ENCODE measurements at regions not wholly inside any gene's neighbourhood (a gene's known extent, or its start where the extent isn't known, plus 50 kb on each side); places are given as distances from the start of the nearest gene placed in this dataset.
"Not testable (repeated sequence)": the region's sequence is repeated elsewhere in the genome, so short reads cannot be mapped to it uniquely, and the experiment has no call there.

- no peak overlapping the region for H3K27ac ChIP-seq (ENCODE audit: low read length)
- no peaks in the 10 kb centered on the region for H3K4me1 ChIP-seq (ENCODE audit: insufficient read depth, low read length)
- H3K9ac ChIP-seq (ENCODE audit: low read length): no peak overlapping the region
- H4K20me1 ChIP-seq (ENCODE audit: low read length): no peaks in the 10 kb centered on the region
- ChIA-PET POLR2A (ENCODE audit: unreplicated experiment) (no interaction called here), CTCF (no interaction called here)
- H3K27me3 ChIP-seq (ENCODE audit: low read length): no peaks in the 10 kb centered on the region
- intact Hi-C loops (cut with micrococcal nuclease): no loop called here
- no peaks in the 10 kb centered on the region for H3K79me2 ChIP-seq (ENCODE audit: low read length)
- H3K4me2 ChIP-seq (ENCODE audit: low read length): no peak overlapping the region
- no peak for DNase-seq
- no peak overlapping the region for H2AFZ ChIP-seq (ENCODE audit: low read length)
- no peaks in the 10 kb centered on the region for H3K36me3 ChIP-seq (ENCODE audit: low read depth, low read length)
- no peaks in the 10 kb centered on the region for H3F3A ChIP-seq (ENCODE audit: low read length, unreplicated experiment)
- ATAC-seq: no peak
- no peak overlapping the region for H3K4me3 ChIP-seq (ENCODE audit: low read length)
- H3K9me3 ChIP-seq (ENCODE audit: low read length): no peaks in the 10 kb centered on the region
- no TSS peak for BruUV-seq (replicated peaks)
- TF ChIP-seq CTCF (conservative IDR thresholded peaks at IDR 0.05; ENCODE audit: low read depth, low read length) (no peak), EZH2phosphoT487 (IDR thresholded peaks at IDR 0.05; ENCODE audit: borderline replicate concordance, low read length) (no peak), EZH2 (IDR thresholded peaks at IDR 0.05; ENCODE audit: low read length, unreplicated experiment) (no peak)
- H3K9me2 ChIP-seq (replicated peaks; ENCODE audit: low read length): no peaks in the 10 kb centered on the region
These were observed 259.7 kb upstream of the MGMT start for GRCh38 chr10:129207297-129207696.

GRCh38 chr10:129210876-129211275 lies 256.2 kb upstream of the MGMT start:
- Histone ChIP-seq H3K27me3 (ENCODE audit: low read length) (no peaks in the 10 kb centered on the region), H3K36me3 (ENCODE audit: low read depth, low read length) (no peaks in the 10 kb centered on the region), H3F3A (ENCODE audit: low read length, unreplicated experiment) (no peaks in the 10 kb centered on the region), H3K9me3 (ENCODE audit: low read length) (no peaks in the 10 kb centered on the region), H3K27ac (ENCODE audit: low read length) (no peak overlapping the region), H3K9ac (ENCODE audit: low read length) (no peak overlapping the region), H2AFZ (ENCODE audit: low read length) (no peak overlapping the region), H3K4me3 (ENCODE audit: low read length) (no peak overlapping the region), H3K4me2 (ENCODE audit: low read length) (no peak overlapping the region), H3K4me1 (ENCODE audit: insufficient read depth, low read length) (no peaks in the 10 kb centered on the region), H4K20me1 (ENCODE audit: low read length) (no peaks in the 10 kb centered on the region), H3K79me2 (ENCODE audit: low read length) (no peaks in the 10 kb centered on the region), H3K9me2 (replicated peaks; ENCODE audit: low read length) (no peaks in the 10 kb centered on the region)
- ATAC-seq (no peak), DNase-seq (no peak)
- BruUV-seq (replicated peaks): no TSS peak
- intact Hi-C loops (cut with micrococcal nuclease): no loop called here
- ChIA-PET POLR2A (ENCODE audit: unreplicated experiment) (no interaction called here), CTCF (no interaction called here)
- TF ChIP-seq EZH2 (IDR thresholded peaks at IDR 0.05; ENCODE audit: low read length, unreplicated experiment) (no peak), CTCF (conservative IDR thresholded peaks at IDR 0.05; ENCODE audit: low read depth, low read length) (no peak), EZH2phosphoT487 (IDR thresholded peaks at IDR 0.05; ENCODE audit: borderline replicate concordance, low read length) (no peak)

- H2AFZ ChIP-seq (ENCODE audit: low read length): no peak overlapping the region
- no peak for ATAC-seq
- CTCF ChIA-PET: no interaction called here
- H3K27ac ChIP-seq (ENCODE audit: low read length): no peak overlapping the region
- no peaks in the 10 kb centered on the region for H3K9me3 ChIP-seq (ENCODE audit: low read length)
- no peak overlapping the region for H3K4me2 ChIP-seq (ENCODE audit: low read length)
- no peaks in the 10 kb centered on the region for H3K9me2 ChIP-seq (replicated peaks; ENCODE audit: low read length)
- DNase-seq: no peak
- H3K4me1 ChIP-seq (ENCODE audit: insufficient read depth, low read length): no peaks in the 10 kb centered on the region
- H3K27me3 ChIP-seq (ENCODE audit: low read length): no peaks in the 10 kb centered on the region
- POLR2A ChIA-PET (ENCODE audit: unreplicated experiment): no interaction called here
- H4K20me1 ChIP-seq (ENCODE audit: low read length): no peaks in the 10 kb centered on the region
- H3K79me2 ChIP-seq (ENCODE audit: low read length): no peaks in the 10 kb centered on the region
- intact Hi-C loops (cut with micrococcal nuclease): no loop called here
- H3K4me3 ChIP-seq (ENCODE audit: low read length): no peak overlapping the region
- H3F3A ChIP-seq (ENCODE audit: low read length, unreplicated experiment): no peaks in the 10 kb centered on the region
- no peaks in the 10 kb centered on the region for H3K36me3 ChIP-seq (ENCODE audit: low read depth, low read length)
- H3K9ac ChIP-seq (ENCODE audit: low read length): no peak overlapping the region
- no TSS peak for BruUV-seq (replicated peaks)
- TF ChIP-seq EZH2 (IDR thresholded peaks at IDR 0.05; ENCODE audit: low read length, unreplicated experiment) (no peak), CTCF (conservative IDR thresholded peaks at IDR 0.05; ENCODE audit: low read depth, low read length) (no peak), EZH2phosphoT487 (IDR thresholded peaks at IDR 0.05; ENCODE audit: borderline replicate concordance, low read length) (no peak)
These were observed 253.8 kb upstream of the MGMT start for GRCh38 chr10:129213256-129213655.

- H3K4me2 ChIP-seq (ENCODE audit: low read length); intact Hi-C loops (cut with micrococcal nuclease); CTCF ChIA-PET; H3K9ac ChIP-seq (ENCODE audit: low read length); H4K20me1 ChIP-seq (ENCODE audit: low read length); BruUV-seq (replicated peaks); POLR2A ChIA-PET (ENCODE audit: unreplicated experiment); H2AFZ ChIP-seq (ENCODE audit: low read length); H3K36me3 ChIP-seq (ENCODE audit: low read depth, low read length); H3K9me3 ChIP-seq (ENCODE audit: low read length); DNase-seq; H3F3A ChIP-seq (ENCODE audit: low read length, unreplicated experiment); H3K27me3 ChIP-seq (ENCODE audit: low read length); H3K79me2 ChIP-seq (ENCODE audit: low read length); H3K4me3 ChIP-seq (ENCODE audit: low read length); H3K4me1 ChIP-seq (ENCODE audit: insufficient read depth, low read length); ATAC-seq; H3K9me2 ChIP-seq (replicated peaks; ENCODE audit: low read length); H3K27ac ChIP-seq (ENCODE audit: low read length): not testable (repeated sequence)
These were observed 253.0 kb upstream of the MGMT start for GRCh38 chr10:129213996-129214395.

Measured in PC-3 (cell line).